H9 (cell line): ENCODE measurements at regions not wholly inside any gene's neighbourhood (a gene's known extent, or its start where the extent isn't known, plus 50 kb on each side); places are given as distances from the start of the nearest gene placed in this dataset.

Source experiments
- DNase-seq: peaks from one replicate; pipeline ENCODE4 v3.0.0-alpha.2; 2017
- H2AFZ ChIP-seq: one replicate; pipeline ENCODE4 v1.6.1; 2013; ENCODE audit warnings: mild to moderate bottlenecking, low read length, control low read depth, moderate library complexity
- H2AK5ac ChIP-seq: 2 replicates; pipeline ENCODE4 v1.6.1; 2013; ENCODE audit warnings: low read length, control low read depth, mixed read lengths; ENCODE audit not compliant: insufficient read length
- H2BK120ac ChIP-seq: one replicate; pipeline ENCODE4 v1.6.1; 2013; ENCODE audit warnings: low read depth, mild to moderate bottlenecking, low read length, control low read depth, inconsistent platforms; ENCODE audit not compliant: poor library complexity, severe bottlenecking
- H2BK12ac ChIP-seq: 2 replicates; pipeline ENCODE4 v1.6.1; 2013; ENCODE audit warnings: low read length, control low read depth, mixed read lengths, low read depth; ENCODE audit not compliant: insufficient read length
- H2BK15ac ChIP-seq: 2 replicates; pipeline ENCODE4 v1.6.1; 2013; ENCODE audit warnings: low read depth, low read length, control low read depth
- H2BK20ac ChIP-seq: one replicate; pipeline ENCODE4 v1.6.1; 2013; ENCODE audit warnings: low read depth, mild to moderate bottlenecking, low read length, control low read depth, inconsistent platforms; ENCODE audit not compliant: poor library complexity, severe bottlenecking
- H2BK5ac ChIP-seq: 2 replicates; pipeline ENCODE4 v1.6.1; 2013; ENCODE audit warnings: low read length, control low read depth, mixed read lengths; ENCODE audit not compliant: insufficient read length
- H3K14ac ChIP-seq: 2 replicates; pipeline ENCODE4 v1.6.1; 2013; ENCODE audit warnings: low read length, control low read depth; ENCODE audit not compliant: insufficient read depth
- H3K18ac ChIP-seq: 2 replicates; pipeline ENCODE4 v1.6.1; 2013; ENCODE audit warnings: low read depth, mild to moderate bottlenecking, mixed read lengths, low read length, control low read depth; ENCODE audit not compliant: insufficient read length
- H3K23ac ChIP-seq: 2 replicates; pipeline ENCODE4 v1.6.1; 2013; ENCODE audit warnings: low read length, control low read depth, mixed read lengths, low read depth; ENCODE audit not compliant: insufficient read length
- H3K23me2 ChIP-seq: 2 replicates; pipeline ENCODE4 v1.6.1; 2013; ENCODE audit warnings: low read depth, mild to moderate bottlenecking, mixed read lengths, low read length, control low read depth; ENCODE audit not compliant: insufficient read length, poor library complexity, severe bottlenecking
- H3K27ac ChIP-seq: 2 replicates; pipeline ENCODE4 v1.5.1; 2013; ENCODE audit warnings: low read length, control low read depth, mixed read lengths, low read depth; ENCODE audit not compliant: insufficient read length
- H3K27me3 ChIP-seq: 2 replicates; pipeline ENCODE4 v1.6.1; 2013; ENCODE audit warnings: low read length, control low read depth, inconsistent platforms; ENCODE audit not compliant: insufficient read depth
- H3K4ac ChIP-seq: 2 replicates; pipeline ENCODE4 v1.6.1; 2013; ENCODE audit warnings: low read depth, mild to moderate bottlenecking, control low read depth, inconsistent platforms, low read length, moderate library complexity
- H3K4me1 ChIP-seq: 2 replicates; pipeline ENCODE4 v1.6.1; 2013; ENCODE audit warnings: low read length, control low read depth, inconsistent platforms; ENCODE audit not compliant: insufficient read depth
- H3K4me2 ChIP-seq: 2 replicates; pipeline ENCODE4 v1.6.1; 2013; ENCODE audit warnings: low read length, control low read depth, mixed read lengths; ENCODE audit not compliant: insufficient read length, insufficient read depth
- H3K56ac ChIP-seq: 2 replicates; pipeline ENCODE4 v1.6.1; 2013; ENCODE audit warnings: low read depth, mild to moderate bottlenecking, mixed read lengths, low read length, control low read depth; ENCODE audit not compliant: insufficient read length
- H3K79me1 ChIP-seq: 2 replicates; pipeline ENCODE4 v1.6.1; 2013; ENCODE audit warnings: low read depth, mild to moderate bottlenecking, moderate library complexity, low read length, control low read depth, inconsistent platforms; ENCODE audit not compliant: insufficient read depth, poor library complexity, severe bottlenecking
- H3K79me2 ChIP-seq: 2 replicates; pipeline ENCODE4 v1.6.1; 2013; ENCODE audit warnings: low read length, control low read depth, inconsistent platforms; ENCODE audit not compliant: insufficient read depth
- H3K9ac ChIP-seq: 2 replicates; pipeline ENCODE4 v1.6.1; 2013; ENCODE audit warnings: low read length, control low read depth, mixed read lengths; ENCODE audit not compliant: insufficient read length; ENCODE audit errors: extremely low read depth
- H3K9me3 ChIP-seq: one replicate; pipeline ENCODE4 v1.6.1; 2013; ENCODE audit warnings: low read depth, low read length, inconsistent platforms; ENCODE audit not compliant: control insufficient read depth
- H3T11ph ChIP-seq: one replicate; pipeline ENCODE4 v1.6.1; 2013; ENCODE audit warnings: mild to moderate bottlenecking, low read length, control low read depth, inconsistent platforms
- H4K20me1 ChIP-seq: one replicate; pipeline ENCODE4 v1.6.1; 2013; ENCODE audit not compliant: control insufficient read depth, insufficient read length, insufficient read depth
- H4K5ac ChIP-seq: 2 replicates; pipeline ENCODE4 v1.6.1; 2013; ENCODE audit warnings: low read depth, mild to moderate bottlenecking, mixed read lengths, low read length, control low read depth; ENCODE audit not compliant: insufficient read length
- H4K8ac ChIP-seq: replicated peaks from 2 replicates; pipeline ENCODE4 v1.6.1; 2013; ENCODE audit warnings: low read length, control low read depth, mixed read lengths, low read depth; ENCODE audit not compliant: insufficient read length
- H4K91ac ChIP-seq: 2 replicates; pipeline ENCODE4 v1.6.1; 2013; ENCODE audit warnings: low read depth, mild to moderate bottlenecking, moderate library complexity, mixed read lengths, low read length, control low read depth; ENCODE audit not compliant: insufficient read length
- H3K27ac Mint-ChIP-seq, 3 experiments: 2 replicates in 2 of 3; 3 replicates in 1 of 3; pipeline ENCODE4 v1.8.0; 2020 to 2021; ENCODE audit warnings: mixed read lengths in 3 of 3, mild to moderate bottlenecking in 1 of 3, moderate library complexity in 1 of 3
- H3K27me3 Mint-ChIP-seq: 2 replicates; pipeline ENCODE4 v1.8.0; 2021; ENCODE audit warnings: low read depth, mild to moderate bottlenecking, moderate library complexity, mixed read lengths
- H3K36me3 Mint-ChIP-seq, 3 experiments: 2 replicates in 2 of 3; 3 replicates in 1 of 3; pipeline ENCODE4 v1.8.0; 2020 to 2021; ENCODE audit warnings: low read depth in 3 of 3, mixed read lengths in 3 of 3; ENCODE audit not compliant: insufficient read depth in 1 of 3
- H3K4me1 Mint-ChIP-seq, 2 experiments: 2 replicates each; pipeline ENCODE4 v1.8.0; 2020; ENCODE audit warnings: mixed read lengths in 2 of 2
- H3K4me3 Mint-ChIP-seq, 2 experiments: 2 replicates in 1 of 2; 3 replicates in 1 of 2; pipeline ENCODE4 v1.8.0; 2020 to 2021; ENCODE audit warnings: mild to moderate bottlenecking in 2 of 2, mixed read lengths in 2 of 2, moderate library complexity in 1 of 2
- H3K9me3 Mint-ChIP-seq, 2 experiments: 2 replicates in 1 of 2; 3 replicates in 1 of 2; pipeline ENCODE4 v1.8.0; 2020; ENCODE audit warnings: mild to moderate bottlenecking in 2 of 2, mixed read lengths in 2 of 2, moderate library complexity in 1 of 2
- WGBS: extraction: QIAGEN DNeasy Blood & Tissue Kit; methylation state at CpG from one replicate; pipeline ENCODE4 v1.1.7; 2013; ENCODE audit warnings: missing lambda C conversion rate, low lambda C conversion rate, mixed read lengths; ENCODE audit not compliant: insufficient read length; ENCODE audit errors: extremely low coverage; 5-methylcytosine and 5-hydroxymethylcytosine counted together
- TF ChIP-seq, protein P1 (sequence below): fragments of 200-600 bp; sonication (generic); conservative IDR thresholded peaks from 3 replicates; pipeline ENCODE4 v1.8.0; 2021; ENCODE audit warnings: antibody characterized with exemption, mild to moderate bottlenecking

DNA sequence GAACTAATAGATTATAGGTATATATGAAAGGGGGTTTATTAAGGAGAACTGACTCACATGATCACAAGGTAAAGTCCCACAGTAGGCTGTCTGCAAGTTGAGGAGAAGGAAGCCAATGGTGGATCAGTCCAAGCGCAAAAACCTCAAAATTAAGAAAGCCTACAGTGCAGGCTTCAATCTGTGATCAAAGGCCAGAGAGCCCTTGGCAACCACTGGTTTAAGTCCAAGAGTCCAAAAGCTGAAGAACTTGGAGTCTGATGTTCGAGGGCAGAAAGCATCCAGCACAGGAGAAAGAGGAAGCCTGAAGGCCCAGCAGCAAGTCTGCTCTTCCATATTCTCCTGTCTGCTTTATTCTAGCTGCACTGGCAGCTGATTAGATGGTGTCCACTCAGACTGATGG, 721.3 kb upstream of the PCDH9 start:
- Histone ChIP-seq H4K20me1 (no peaks in the 10 kb centered on the region), H2BK20ac (no peak overlapping the region), H3K27ac (no peak overlapping the region), H3K9ac (no peak overlapping the region), H3K56ac (no peak overlapping the region), H2BK5ac (no peak overlapping the region), H4K5ac (no peak overlapping the region), H3T11ph (no peak overlapping the region), H3K27me3 (no peaks in the 10 kb centered on the region), H2BK15ac (no peak overlapping the region), H4K91ac (no peak overlapping the region), H3K23me2 (no peaks in the 10 kb centered on the region), H3K4me2 (no peak overlapping the region), H3K9me3 (no peaks in the 10 kb centered on the region), H3K14ac (no peak overlapping the region), H3K4ac (no peak overlapping the region), H2BK12ac (no peak overlapping the region), H3K4me1 (no peaks in the 10 kb centered on the region), H3K23ac (no peak overlapping the region), H2AK5ac (no peak overlapping the region), H4K8ac (no peak overlapping the region), H3K79me1 (no peaks in the 10 kb centered on the region), H2AFZ (no peak overlapping the region), H3K18ac (no peak overlapping the region), H3K79me2 (no peaks in the 10 kb centered on the region), H2BK120ac (no peak overlapping the region)
- TF ChIP-seq, protein P1, sequence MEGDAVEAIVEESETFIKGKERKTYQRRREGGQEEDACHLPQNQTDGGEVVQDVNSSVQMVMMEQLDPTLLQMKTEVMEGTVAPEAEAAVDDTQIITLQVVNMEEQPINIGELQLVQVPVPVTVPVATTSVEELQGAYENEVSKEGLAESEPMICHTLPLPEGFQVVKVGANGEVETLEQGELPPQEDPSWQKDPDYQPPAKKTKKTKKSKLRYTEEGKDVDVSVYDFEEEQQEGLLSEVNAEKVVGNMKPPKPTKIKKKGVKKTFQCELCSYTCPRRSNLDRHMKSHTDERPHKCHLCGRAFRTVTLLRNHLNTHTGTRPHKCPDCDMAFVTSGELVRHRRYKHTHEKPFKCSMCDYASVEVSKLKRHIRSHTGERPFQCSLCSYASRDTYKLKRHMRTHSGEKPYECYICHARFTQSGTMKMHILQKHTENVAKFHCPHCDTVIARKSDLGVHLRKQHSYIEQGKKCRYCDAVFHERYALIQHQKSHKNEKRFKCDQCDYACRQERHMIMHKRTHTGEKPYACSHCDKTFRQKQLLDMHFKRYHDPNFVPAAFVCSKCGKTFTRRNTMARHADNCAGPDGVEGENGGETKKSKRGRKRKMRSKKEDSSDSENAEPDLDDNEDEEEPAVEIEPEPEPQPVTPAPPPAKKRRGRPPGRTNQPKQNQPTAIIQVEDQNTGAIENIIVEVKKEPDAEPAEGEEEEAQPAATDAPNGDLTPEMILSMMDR = no peak
- Mint-ChIP-seq H3K27ac (no peak overlapping the region), H3K36me3 (no peaks in the 10 kb centered on the region), H3K4me1 (no peaks in the 10 kb centered on the region), H3K9me3 (no peaks in the 10 kb centered on the region), H3K27me3 (no peaks in the 10 kb centered on the region), H3K4me3 (no peak overlapping the region)
- no CpG with 5 or more reads among the region's 2 CpGs for WGBS
- no peak for DNase-seq
